ENCODE measurements at regions not wholly inside any gene's neighbourhood (a gene's known extent, or its start where the extent isn't known, plus 50 kb on each side); places are given as distances from the start of the nearest gene placed in this dataset. TPM values are rescaled to one million over a fixed set of nuclear protein-coding genes. Genes with fewer than 3 reads are reported as not detected.

DNA sequence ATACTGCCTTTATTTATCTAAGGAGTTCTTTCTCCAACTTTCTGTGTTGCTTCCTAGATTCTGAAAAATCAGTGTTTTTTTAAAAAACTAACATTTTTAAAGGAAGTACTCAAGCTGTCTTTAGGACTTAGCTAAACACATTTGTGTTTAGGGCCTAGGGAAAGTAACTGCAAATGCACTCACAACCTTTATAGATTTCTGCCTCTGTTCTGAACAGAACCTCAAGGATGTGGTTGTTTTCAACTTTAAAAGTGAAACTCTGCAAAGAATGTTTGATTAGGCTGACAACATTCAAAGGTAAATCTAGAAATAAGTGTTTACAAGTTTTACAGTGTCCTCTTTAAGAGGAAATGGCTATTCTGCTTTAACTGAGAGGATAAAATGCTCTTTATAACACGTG lies 55.4 kb upstream of the CNTN5 start:
- H3K27ac ChIP-seq = no peak overlapping the region
- TF ChIP-seq EZH2 (IDR thresholded peaks at IDR 0.05) (no peak), EZH2phosphoT487 (IDR thresholded peaks at IDR 0.05) (no peak)
- TF ChIP-seq, protein P1, sequence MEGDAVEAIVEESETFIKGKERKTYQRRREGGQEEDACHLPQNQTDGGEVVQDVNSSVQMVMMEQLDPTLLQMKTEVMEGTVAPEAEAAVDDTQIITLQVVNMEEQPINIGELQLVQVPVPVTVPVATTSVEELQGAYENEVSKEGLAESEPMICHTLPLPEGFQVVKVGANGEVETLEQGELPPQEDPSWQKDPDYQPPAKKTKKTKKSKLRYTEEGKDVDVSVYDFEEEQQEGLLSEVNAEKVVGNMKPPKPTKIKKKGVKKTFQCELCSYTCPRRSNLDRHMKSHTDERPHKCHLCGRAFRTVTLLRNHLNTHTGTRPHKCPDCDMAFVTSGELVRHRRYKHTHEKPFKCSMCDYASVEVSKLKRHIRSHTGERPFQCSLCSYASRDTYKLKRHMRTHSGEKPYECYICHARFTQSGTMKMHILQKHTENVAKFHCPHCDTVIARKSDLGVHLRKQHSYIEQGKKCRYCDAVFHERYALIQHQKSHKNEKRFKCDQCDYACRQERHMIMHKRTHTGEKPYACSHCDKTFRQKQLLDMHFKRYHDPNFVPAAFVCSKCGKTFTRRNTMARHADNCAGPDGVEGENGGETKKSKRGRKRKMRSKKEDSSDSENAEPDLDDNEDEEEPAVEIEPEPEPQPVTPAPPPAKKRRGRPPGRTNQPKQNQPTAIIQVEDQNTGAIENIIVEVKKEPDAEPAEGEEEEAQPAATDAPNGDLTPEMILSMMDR (IDR thresholded peaks at IDR 0.05) = no peak
- peak overlapping the region; percentile 5 for H2AFZ ChIP-seq (replicated peaks)
- no peaks in the 10 kb centered on the region for H3K9me3 ChIP-seq (ENCODE audit: low read depth)
- peaks cover 3% of the 10 kb centered on the region for H3K9me3 Mint-ChIP-seq
- no peak overlapping the region for H3K4me3 Mint-ChIP-seq
- H3K27me3 Mint-ChIP-seq (ENCODE audit: insufficient read depth, low read depth) = no peaks in the 10 kb centered on the region
- H3K9ac ChIP-seq = no peak overlapping the region
- no peaks in the 10 kb centered on the region for H3K36me3 ChIP-seq
- H3K4me3 ChIP-seq = no peak overlapping the region
- no peaks in the 10 kb centered on the region for H3K36me3 Mint-ChIP-seq
- H3F3A ChIP-seq (ENCODE audit: low read depth) = no peaks in the 10 kb centered on the region
- H3K4me2 ChIP-seq = no peak overlapping the region
- H3K27ac Mint-ChIP-seq = no peak overlapping the region
- DNase-seq (ENCODE audit: low spot score) = no peak
- no peaks in the 10 kb centered on the region for H3K27me3 ChIP-seq
- H3K79me2 ChIP-seq (ENCODE audit: low read depth) = no peaks in the 10 kb centered on the region
- peaks cover 10% of the 10 kb centered on the region for H3K4me1 ChIP-seq
- H3K4me1 Mint-ChIP-seq = peaks cover 4% of the 10 kb centered on the region
- H4K20me1 ChIP-seq (ENCODE audit: low read depth) = no peaks in the 10 kb centered on the region

DNA sequence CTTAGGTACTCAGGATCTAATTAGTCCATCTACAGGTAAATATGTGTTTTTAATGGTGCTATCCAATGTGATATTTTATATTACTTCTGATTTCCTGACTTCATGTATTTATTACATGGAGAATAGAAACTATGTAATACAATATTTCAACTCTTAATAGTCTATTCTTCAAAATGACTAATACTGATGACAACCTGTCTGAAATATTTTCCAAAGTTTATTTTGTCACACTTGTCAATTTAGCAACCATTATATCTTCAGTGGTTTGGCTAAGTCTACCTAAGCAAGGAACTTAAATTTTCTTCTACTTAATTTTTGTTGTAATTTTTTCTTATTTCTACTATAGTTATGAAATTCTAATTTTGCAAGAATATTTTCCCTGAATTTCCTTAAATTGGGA lies 55.0 kb upstream of the CNTN5 start:
- H2AFZ ChIP-seq (replicated peaks) = peak overlapping the region; percentile 5
- TF ChIP-seq, protein P1 (IDR thresholded peaks at IDR 0.05) = no peak
- TF ChIP-seq EZH2phosphoT487 (IDR thresholded peaks at IDR 0.05) (no peak), EZH2 (IDR thresholded peaks at IDR 0.05) (no peak)
- H3K9me3 ChIP-seq (ENCODE audit: low read depth) = no peaks in the 10 kb centered on the region
- no peak overlapping the region for H3K9ac ChIP-seq
- H3K79me2 ChIP-seq (ENCODE audit: low read depth) = no peaks in the 10 kb centered on the region
- H3K27me3 Mint-ChIP-seq (ENCODE audit: insufficient read depth, low read depth) = no peaks in the 10 kb centered on the region
- DNase-seq (ENCODE audit: low spot score) = no peak
- H3K4me2 ChIP-seq = no peak overlapping the region
- H3K27ac ChIP-seq = no peak overlapping the region
- no peaks in the 10 kb centered on the region for H3K36me3 Mint-ChIP-seq
- H3F3A ChIP-seq (ENCODE audit: low read depth) = no peaks in the 10 kb centered on the region
- no peak overlapping the region for H3K27ac Mint-ChIP-seq
- H3K27me3 ChIP-seq = no peaks in the 10 kb centered on the region
- H4K20me1 ChIP-seq (ENCODE audit: low read depth) = no peaks in the 10 kb centered on the region
- peaks cover 3% of the 10 kb centered on the region for H3K9me3 Mint-ChIP-seq
- H3K36me3 ChIP-seq = no peaks in the 10 kb centered on the region
- H3K4me3 ChIP-seq = no peak overlapping the region
- no peak overlapping the region for H3K4me3 Mint-ChIP-seq
- peaks cover 10% of the 10 kb centered on the region for H3K4me1 ChIP-seq
- peaks cover 4% of the 10 kb centered on the region for H3K4me1 Mint-ChIP-seq

DNA sequence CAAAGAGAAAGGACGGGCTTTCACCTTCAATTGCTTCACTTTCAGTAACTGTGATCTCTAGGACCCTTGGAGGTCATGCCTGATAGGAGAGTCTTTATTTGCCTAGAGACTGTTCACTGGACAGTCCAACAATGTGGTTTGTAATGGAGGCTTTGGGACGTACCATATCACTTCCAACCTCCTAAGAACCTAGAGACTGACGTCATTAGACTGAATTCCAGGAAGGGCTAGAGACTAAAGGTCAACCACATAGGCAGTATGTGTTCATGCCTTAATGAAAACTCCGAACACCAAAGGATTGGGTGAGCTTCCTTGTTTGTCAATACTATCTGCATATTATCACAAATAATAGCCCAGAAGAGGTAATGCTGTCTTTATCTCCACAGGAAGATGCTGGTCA lies 53.7 kb upstream of the CNTN5 start:
- no peak for DNase-seq (ENCODE audit: low spot score)
- no peak overlapping the region for H3K4me2 ChIP-seq
- Mint-ChIP-seq H3K4me1 (peaks cover 2% of the 10 kb centered on the region), H3K9me3 (peaks cover 3% of the 10 kb centered on the region), H3K36me3 (no peaks in the 10 kb centered on the region), H3K27ac (no peak overlapping the region), H3K4me3 (no peak overlapping the region), H3K27me3 (ENCODE audit: insufficient read depth, low read depth) (no peaks in the 10 kb centered on the region)
- no peaks in the 10 kb centered on the region for H3K36me3 ChIP-seq
- H3K4me1 ChIP-seq = no peaks in the 10 kb centered on the region
- H3K9me3 ChIP-seq (ENCODE audit: low read depth) = no peaks in the 10 kb centered on the region
- H3K4me3 ChIP-seq = no peak overlapping the region
- H4K20me1 ChIP-seq (ENCODE audit: low read depth) = no peaks in the 10 kb centered on the region
- H3K27ac ChIP-seq = no peak overlapping the region
- H3F3A ChIP-seq (ENCODE audit: low read depth) = no peaks in the 10 kb centered on the region
- H3K9ac ChIP-seq = no peak overlapping the region
- no peak for TF ChIP-seq EZH2phosphoT487 (IDR thresholded peaks at IDR 0.05)
- TF ChIP-seq, protein P1 (IDR thresholded peaks at IDR 0.05) = no peak
- TF ChIP-seq EZH2 (IDR thresholded peaks at IDR 0.05) = no peak
- H2AFZ ChIP-seq (replicated peaks) = no peak overlapping the region
- no peaks in the 10 kb centered on the region for H3K27me3 ChIP-seq
- H3K79me2 ChIP-seq (ENCODE audit: low read depth) = no peaks in the 10 kb centered on the region

Small RNA genes lying in the stretch of these regions (small RNA-seq; reads per million reads assigned to genes)
- gene AP003730.1 = not detected
- not detected for gene RNA5SP346
- not detected for gene RNA5SP347
